Lower leg skin (tissue), 3 donors: ENCODE measurements at regions not wholly inside any gene's neighbourhood (a gene's known extent, or its start where the extent isn't known, plus 50 kb on each side); places are given as distances from the start of the nearest gene placed in this dataset.

Experiments
- POLR2A ChIP-seq, 2 donors: fragments of 450-650 bp; IDR thresholded peaks; one replicate each; pipeline ENCODE4 v1.6.1; 2016 to 2017; ENCODE audit warnings: antibody characterized with exemption in 2 of 2, mild to moderate bottlenecking in 1 of 2, moderate library complexity in 1 of 2
- TF ChIP-seq, protein P1 (sequence below), 3 donors: fragments of 450-650 bp; IDR thresholded peaks; one replicate each; pipeline ENCODE4 v1.5.1; 2016; ENCODE audit warnings: antibody characterized with exemption in 3 of 3, mild to moderate bottlenecking in 3 of 3, moderate library complexity in 2 of 3

DNA sequence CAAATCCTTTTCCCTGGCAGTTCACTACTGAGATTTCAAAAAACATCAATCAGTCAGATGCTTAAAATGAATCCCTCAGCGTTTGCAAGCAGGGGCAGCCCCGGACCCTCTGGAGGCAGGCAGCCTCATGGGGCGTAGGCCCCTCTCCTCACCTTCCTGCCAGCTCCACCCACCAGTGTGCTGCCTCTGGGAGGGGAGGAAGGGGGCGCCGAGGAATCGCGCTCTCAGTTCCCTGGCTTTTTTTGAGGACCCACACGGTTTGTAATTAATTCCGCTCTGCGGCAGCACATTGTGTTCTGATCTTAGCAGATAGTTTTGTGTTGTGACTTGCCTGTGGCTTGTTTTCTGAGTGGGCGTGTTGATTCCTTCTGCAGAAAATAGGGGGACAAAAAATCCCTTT, 159.9 kb downstream of the KLF13 start:
- no peak for TF ChIP-seq POLR2A (IDR thresholded peaks at IDR 0.05)
- TF ChIP-seq, protein P1, sequence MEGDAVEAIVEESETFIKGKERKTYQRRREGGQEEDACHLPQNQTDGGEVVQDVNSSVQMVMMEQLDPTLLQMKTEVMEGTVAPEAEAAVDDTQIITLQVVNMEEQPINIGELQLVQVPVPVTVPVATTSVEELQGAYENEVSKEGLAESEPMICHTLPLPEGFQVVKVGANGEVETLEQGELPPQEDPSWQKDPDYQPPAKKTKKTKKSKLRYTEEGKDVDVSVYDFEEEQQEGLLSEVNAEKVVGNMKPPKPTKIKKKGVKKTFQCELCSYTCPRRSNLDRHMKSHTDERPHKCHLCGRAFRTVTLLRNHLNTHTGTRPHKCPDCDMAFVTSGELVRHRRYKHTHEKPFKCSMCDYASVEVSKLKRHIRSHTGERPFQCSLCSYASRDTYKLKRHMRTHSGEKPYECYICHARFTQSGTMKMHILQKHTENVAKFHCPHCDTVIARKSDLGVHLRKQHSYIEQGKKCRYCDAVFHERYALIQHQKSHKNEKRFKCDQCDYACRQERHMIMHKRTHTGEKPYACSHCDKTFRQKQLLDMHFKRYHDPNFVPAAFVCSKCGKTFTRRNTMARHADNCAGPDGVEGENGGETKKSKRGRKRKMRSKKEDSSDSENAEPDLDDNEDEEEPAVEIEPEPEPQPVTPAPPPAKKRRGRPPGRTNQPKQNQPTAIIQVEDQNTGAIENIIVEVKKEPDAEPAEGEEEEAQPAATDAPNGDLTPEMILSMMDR (IDR thresholded peaks at IDR 0.05), result no peak
